H1 (cell line): ENCODE measurements at regions not wholly inside any gene's neighbourhood (a gene's known extent, or its start where the extent isn't known, plus 50 kb on each side); places are given as distances from the start of the nearest gene placed in this dataset.

Experiments
- ATF2 ChIP-seq: IDR thresholded peaks from 2 replicates; pipeline ENCODE4 v1.6.1; 2012; ENCODE audit warnings: low read length, inconsistent platforms
- CTCF ChIP-seq, 3 experiments: IDR thresholded peaks; 1 replicate in 2 of 3; 2 replicates in 1 of 3; pipeline versions ENCODE4 v1.5.1 to v1.6.1; 2011; ENCODE audit warnings: low read length in 3 of 3, mild to moderate bottlenecking in 3 of 3, inconsistent platforms in 2 of 3, low read depth in 1 of 3, moderate library complexity in 1 of 3; ENCODE audit not compliant: insufficient read depth in 1 of 3; ENCODE audit errors: control extremely low read depth in 1 of 3
- YY1 ChIP-seq: IDR thresholded peaks from 2 replicates; pipeline ENCODE4 v1.6.1; 2011; ENCODE audit warnings: low read depth, mild to moderate bottlenecking, low read length

DNA sequence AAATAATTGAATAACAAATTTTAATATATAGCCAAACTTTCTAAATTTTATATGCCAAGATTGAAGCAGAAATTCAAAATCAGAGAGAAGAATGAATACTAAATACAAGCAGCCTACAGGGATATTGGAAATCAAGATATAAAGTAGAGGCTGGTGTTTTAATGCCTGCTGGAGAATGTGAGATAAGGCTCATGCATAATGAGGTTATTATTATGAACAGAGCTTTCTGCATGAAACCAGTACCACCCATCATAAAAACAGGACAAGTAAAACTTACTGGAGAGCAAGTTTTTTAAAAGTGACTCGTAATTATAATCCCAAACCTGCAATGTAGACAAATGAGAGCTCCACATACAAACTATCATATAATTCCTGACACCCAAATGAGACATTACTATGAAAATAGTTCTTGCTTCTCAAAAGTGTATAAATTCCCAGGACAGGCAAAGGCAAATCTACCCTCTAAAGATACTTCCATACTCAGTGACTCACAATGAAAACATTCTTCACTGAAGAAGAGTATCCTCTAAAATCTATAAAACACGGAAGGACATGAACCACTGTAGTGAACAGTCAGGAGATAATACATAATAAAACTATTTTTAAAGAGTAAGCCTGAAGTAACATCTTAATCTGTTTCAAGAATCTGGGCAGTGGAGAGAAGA is 532.0 kb upstream of the GRAMD2B start:
- TF ChIP-seq ATF2 (no peak), CTCF (IDR thresholded peaks at IDR 0.05; ENCODE audit: control extremely low read depth in 1 of 3, insufficient read depth in 1 of 3, low read depth in 1 of 3, low read length in 3 of 3) (no peak), YY1 (no peak)
